ENCODE measurements at regions not wholly inside any gene's neighbourhood (a gene's known extent, or its start where the extent isn't known, plus 50 kb on each side); places are given as distances from the start of the nearest gene placed in this dataset.

DNA sequence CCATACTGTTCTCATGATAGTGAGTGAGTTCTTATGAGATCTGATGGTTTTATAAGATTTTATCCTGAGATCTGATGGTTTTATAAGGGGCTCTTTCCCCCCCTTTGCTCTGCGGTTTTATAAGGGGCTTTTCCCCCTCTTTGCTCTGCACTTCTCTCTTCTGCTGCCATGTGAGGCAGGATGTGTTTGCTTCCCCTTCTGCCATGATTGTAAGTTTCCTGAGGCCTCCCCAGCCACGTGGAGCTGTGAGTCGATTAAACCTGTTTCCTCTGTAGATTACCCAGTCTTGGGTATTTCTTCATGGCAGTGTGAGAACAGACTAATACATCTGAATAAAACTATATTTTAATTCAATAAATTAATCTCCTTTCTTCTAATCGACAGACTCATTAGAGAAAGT, 64.9 kb upstream of the ZSWIM6 start:
- TF ChIP-seq CTCF (conservative IDR thresholded peaks at IDR 0.05) (no peak), EZH2 (IDR thresholded peaks at IDR 0.05; ENCODE audit: low read depth) (no peak)
